ENCODE measurements at regions not wholly inside any gene's neighbourhood (a gene's known extent, or its start where the extent isn't known, plus 50 kb on each side); places are given as distances from the start of the nearest gene placed in this dataset.
"Not testable (repeated sequence)": the region's sequence is repeated elsewhere in the genome, so short reads cannot be mapped to it uniquely, and the experiment has no call there.

DNA sequence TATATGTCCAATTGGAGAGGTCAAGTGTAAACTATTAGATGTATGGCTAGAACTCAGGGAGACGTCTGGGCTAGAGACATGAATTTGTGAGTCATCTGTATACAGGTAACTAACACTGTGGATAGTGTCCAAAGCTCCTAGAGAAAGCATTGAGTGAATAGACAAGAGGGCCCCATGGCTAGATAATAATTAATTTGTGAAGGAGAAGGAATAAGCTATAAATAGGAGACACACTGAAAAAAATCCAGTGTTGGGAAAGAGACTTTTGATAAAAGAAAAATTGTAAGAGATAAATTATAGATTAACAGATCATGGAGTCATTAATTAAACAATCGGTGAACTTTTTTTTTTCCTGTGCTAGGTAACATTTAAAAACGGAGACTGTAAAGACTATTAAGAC is 326.6 kb upstream of the PRICKLE1 start:
- intact Hi-C loops (cut with DNase I), result no loop called here
- no peak overlapping the region for H3K4me3 ChIP-seq
- TF ChIP-seq, protein P1, sequence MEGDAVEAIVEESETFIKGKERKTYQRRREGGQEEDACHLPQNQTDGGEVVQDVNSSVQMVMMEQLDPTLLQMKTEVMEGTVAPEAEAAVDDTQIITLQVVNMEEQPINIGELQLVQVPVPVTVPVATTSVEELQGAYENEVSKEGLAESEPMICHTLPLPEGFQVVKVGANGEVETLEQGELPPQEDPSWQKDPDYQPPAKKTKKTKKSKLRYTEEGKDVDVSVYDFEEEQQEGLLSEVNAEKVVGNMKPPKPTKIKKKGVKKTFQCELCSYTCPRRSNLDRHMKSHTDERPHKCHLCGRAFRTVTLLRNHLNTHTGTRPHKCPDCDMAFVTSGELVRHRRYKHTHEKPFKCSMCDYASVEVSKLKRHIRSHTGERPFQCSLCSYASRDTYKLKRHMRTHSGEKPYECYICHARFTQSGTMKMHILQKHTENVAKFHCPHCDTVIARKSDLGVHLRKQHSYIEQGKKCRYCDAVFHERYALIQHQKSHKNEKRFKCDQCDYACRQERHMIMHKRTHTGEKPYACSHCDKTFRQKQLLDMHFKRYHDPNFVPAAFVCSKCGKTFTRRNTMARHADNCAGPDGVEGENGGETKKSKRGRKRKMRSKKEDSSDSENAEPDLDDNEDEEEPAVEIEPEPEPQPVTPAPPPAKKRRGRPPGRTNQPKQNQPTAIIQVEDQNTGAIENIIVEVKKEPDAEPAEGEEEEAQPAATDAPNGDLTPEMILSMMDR (IDR thresholded peaks at IDR 0.05), result no peak
- TF ChIP-seq POLR2A (IDR thresholded peaks at IDR 0.05) (no peak), POLR2AphosphoS5 (IDR thresholded peaks at IDR 0.05; ENCODE audit: insufficient read depth in 1 of 2, low read depth in 1 of 2) (no peak)
- no peaks in the 10 kb centered on the region for H3K9me3 ChIP-seq
- no peaks in the 10 kb centered on the region for H3K4me1 ChIP-seq
- DNase-seq (ENCODE audit: extremely low spot score in 2 of 2), result no peak
- no peaks in the 10 kb centered on the region for H3K27me3 ChIP-seq
- H3K27ac ChIP-seq, result no peak overlapping the region
- H3K36me3 ChIP-seq, result no peaks in the 10 kb centered on the region

DNA sequence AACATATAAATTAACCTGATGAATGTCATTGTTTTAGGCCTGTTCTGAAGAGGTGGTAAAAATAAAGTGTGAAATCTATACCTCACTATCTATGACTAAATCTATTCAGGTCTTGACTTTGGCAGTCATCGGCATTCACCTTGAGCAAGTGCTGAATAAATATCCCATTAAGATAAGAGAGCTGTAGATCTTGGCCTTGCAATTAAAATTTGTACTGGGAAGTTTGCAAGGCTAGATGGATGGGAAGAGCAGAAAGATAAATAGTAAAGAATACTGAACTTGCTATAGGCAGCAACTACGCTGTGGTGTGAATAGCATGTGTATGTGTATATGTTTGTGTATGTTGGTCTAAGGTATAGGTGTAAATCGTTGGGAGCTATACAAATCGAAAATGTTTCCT is 325.9 kb upstream of the PRICKLE1 start:
- H3K9me3 ChIP-seq, result no peaks in the 10 kb centered on the region
- H3K27me3 ChIP-seq, result no peaks in the 10 kb centered on the region
- no peaks in the 10 kb centered on the region for H3K4me1 ChIP-seq
- intact Hi-C loops (cut with DNase I), result no loop called here
- no peak overlapping the region for H3K4me3 ChIP-seq
- TF ChIP-seq, protein P1 (IDR thresholded peaks at IDR 0.05), result no peak
- TF ChIP-seq POLR2AphosphoS5 (IDR thresholded peaks at IDR 0.05; ENCODE audit: insufficient read depth in 1 of 2, low read depth in 1 of 2), result no peak
- TF ChIP-seq POLR2A (IDR thresholded peaks at IDR 0.05), result no peak
- no peaks in the 10 kb centered on the region for H3K36me3 ChIP-seq
- no peak for DNase-seq (ENCODE audit: extremely low spot score in 2 of 2)
- no peak overlapping the region for H3K27ac ChIP-seq

DNA sequence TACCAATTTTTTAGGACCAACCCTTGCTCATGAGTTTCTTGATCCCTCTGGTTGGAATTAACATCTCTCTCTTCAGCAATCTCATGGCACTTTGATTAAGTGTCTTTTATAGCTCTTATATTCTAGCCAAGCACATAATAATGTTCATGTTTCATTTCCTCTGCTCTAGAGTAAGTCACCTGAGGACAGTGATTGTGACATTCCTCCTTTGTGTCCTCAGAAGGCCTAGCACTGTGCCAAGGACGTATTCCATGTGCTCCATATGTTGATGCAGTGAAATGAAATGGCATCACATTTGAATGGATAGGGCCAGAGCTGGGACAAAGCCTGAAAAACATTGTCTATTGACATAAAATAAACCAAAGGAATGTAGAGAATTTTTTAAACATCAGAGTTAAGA is 322.8 kb upstream of the PRICKLE1 start:
- no peaks in the 10 kb centered on the region for H3K9me3 ChIP-seq
- no peak overlapping the region for H3K4me3 ChIP-seq
- no peak for DNase-seq (ENCODE audit: extremely low spot score in 2 of 2)
- H3K4me1 ChIP-seq, result no peaks in the 10 kb centered on the region
- H3K27me3 ChIP-seq, result no peaks in the 10 kb centered on the region
- intact Hi-C loops (cut with DNase I), result no loop called here
- H3K36me3 ChIP-seq, result no peaks in the 10 kb centered on the region
- TF ChIP-seq POLR2A (IDR thresholded peaks at IDR 0.05) (no peak), POLR2AphosphoS5 (IDR thresholded peaks at IDR 0.05; ENCODE audit: insufficient read depth in 1 of 2, low read depth in 1 of 2) (no peak)
- TF ChIP-seq, protein P1 (IDR thresholded peaks at IDR 0.05), result no peak
- no peak overlapping the region for H3K27ac ChIP-seq

DNA sequence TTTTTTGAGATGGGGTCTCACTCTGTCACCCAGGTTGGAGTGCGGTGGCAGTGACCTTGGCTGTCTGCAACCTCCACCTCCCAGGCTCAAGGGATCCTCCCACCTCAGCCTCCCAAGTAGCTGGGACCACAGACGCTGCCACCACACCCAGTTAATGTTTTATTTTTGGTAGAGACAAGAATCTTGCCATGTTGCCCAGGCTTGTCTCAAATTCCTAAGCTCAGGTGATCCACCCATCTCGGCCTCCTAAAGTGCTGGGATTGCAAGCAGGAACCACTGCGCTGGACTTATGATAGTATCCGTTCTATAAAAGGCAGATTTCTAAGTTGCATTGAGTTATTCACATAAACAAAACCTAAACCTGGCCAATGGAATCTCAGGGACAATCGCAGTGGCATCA is 321.1 kb upstream of the PRICKLE1 start:
- no peaks in the 10 kb centered on the region for H3K4me1 ChIP-seq
- intact Hi-C loops (cut with DNase I), result no loop called here
- H3K36me3 ChIP-seq, result no peaks in the 10 kb centered on the region
- no peak for TF ChIP-seq POLR2AphosphoS5 (IDR thresholded peaks at IDR 0.05; ENCODE audit: insufficient read depth in 1 of 2, low read depth in 1 of 2)
- TF ChIP-seq, protein P1 (IDR thresholded peaks at IDR 0.05), result no peak
- TF ChIP-seq POLR2A (IDR thresholded peaks at IDR 0.05), result no peak
- H3K27ac ChIP-seq, result no peak overlapping the region
- H3K4me3 ChIP-seq, result no peak overlapping the region
- no peaks in the 10 kb centered on the region for H3K9me3 ChIP-seq
- H3K27me3 ChIP-seq, result no peaks in the 10 kb centered on the region
- DNase-seq (ENCODE audit: extremely low spot score in 2 of 2), result no peak

DNA sequence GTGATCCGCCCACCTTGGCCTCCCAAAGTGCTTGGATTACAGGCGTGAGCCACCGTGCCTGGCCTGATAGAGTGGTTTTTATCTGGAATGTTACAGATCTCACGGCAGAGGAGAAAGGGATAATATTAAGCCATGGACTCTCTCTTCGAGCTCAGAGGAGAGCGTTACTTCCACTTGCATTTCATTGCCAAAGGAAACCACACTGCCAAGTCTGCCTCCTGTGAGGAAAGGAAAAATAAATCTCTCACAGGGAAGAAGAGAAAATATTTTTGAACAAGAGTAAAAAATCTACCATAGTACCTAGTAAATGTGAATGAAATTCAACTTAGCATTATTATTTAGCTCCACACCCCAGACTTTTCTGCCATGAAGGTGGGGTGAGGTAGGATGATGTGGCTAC is 319.2 kb upstream of the PRICKLE1 start:
- H3K4me1 ChIP-seq, result no peaks in the 10 kb centered on the region
- H3K4me3 ChIP-seq, result no peak overlapping the region
- no peak overlapping the region for H3K27ac ChIP-seq
- TF ChIP-seq POLR2AphosphoS5 (IDR thresholded peaks at IDR 0.05; ENCODE audit: insufficient read depth in 1 of 2, low read depth in 1 of 2), result no peak
- TF ChIP-seq POLR2A (IDR thresholded peaks at IDR 0.05), result no peak
- TF ChIP-seq, protein P1 (IDR thresholded peaks at IDR 0.05), result no peak
- H3K36me3 ChIP-seq, result no peaks in the 10 kb centered on the region
- intact Hi-C loops (cut with DNase I), result no loop called here
- H3K9me3 ChIP-seq, result no peaks in the 10 kb centered on the region
- no peak for DNase-seq (ENCODE audit: extremely low spot score in 2 of 2)
- H3K27me3 ChIP-seq, result no peaks in the 10 kb centered on the region

DNA sequence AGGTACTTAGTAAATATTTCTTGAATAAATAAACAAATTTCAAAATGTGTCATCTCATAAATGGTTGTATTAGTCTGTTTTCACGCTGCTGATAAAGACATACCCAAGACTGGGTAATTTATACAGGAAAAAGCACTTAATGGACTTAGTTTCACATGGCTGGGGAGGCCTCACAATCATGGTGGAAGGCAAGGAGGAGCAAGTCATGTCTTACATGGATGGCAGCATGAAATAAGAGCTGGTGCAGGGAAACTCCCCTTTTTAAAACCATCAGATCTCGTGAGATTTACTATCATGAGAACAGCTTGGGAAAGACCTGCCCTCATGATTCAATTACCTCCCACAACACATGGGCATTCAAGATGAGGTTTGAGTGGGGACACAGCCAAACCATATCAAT is 317.3 kb upstream of the PRICKLE1 start:
- DNase-seq (ENCODE audit: extremely low spot score in 2 of 2); H3K9me3 ChIP-seq; H3K4me1 ChIP-seq; H3K27ac ChIP-seq; H3K36me3 ChIP-seq; H3K27me3 ChIP-seq; H3K4me3 ChIP-seq; intact Hi-C loops (cut with DNase I): not testable (repeated sequence)

Measured in vagina (tissue), 2 donors.